ENCODE measurements at regions not wholly inside any gene's neighbourhood (a gene's known extent, or its start where the extent isn't known, plus 50 kb on each side); places are given as distances from the start of the nearest gene placed in this dataset.
"Not testable (repeated sequence)": the region's sequence is repeated elsewhere in the genome, so short reads cannot be mapped to it uniquely, and the experiment has no call there.

DNA sequence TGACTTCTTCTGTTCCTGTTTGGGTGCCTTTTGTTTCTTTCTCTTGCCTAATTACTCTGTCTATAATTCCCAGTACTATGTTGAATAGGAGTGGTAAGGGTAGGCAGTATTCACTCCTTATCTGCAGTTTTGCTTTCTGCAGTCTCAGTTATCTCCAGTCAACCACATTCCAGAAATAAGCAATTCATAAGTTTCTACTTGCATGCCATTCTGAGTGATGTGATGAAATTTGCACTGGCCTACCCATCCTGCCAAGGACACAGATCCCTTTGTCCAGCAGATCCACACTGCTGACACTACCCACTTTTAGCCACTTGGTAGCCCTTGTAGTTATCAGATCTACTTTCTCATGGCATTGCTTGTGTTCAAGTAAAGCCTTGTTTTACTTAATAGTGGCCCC, 971.6 kb upstream of the INTU start:
- H3K36me3 ChIP-seq, result no peaks in the 10 kb centered on the region
- H3K27me3 ChIP-seq, result no peaks in the 10 kb centered on the region
- H3K27ac ChIP-seq, result no peak overlapping the region
- ATAC-seq, result no peak
- peaks cover 0 to 13% (median 0%) of the 10 kb centered on the region in 3 donors for H3K9me3 ChIP-seq
- TF ChIP-seq POLR2A (IDR thresholded peaks at IDR 0.05) (no peak), POLR2AphosphoS5 (IDR thresholded peaks at IDR 0.05) (no peak), EP300 (IDR thresholded peaks at IDR 0.05) (no peak)
- TF ChIP-seq, protein P1, sequence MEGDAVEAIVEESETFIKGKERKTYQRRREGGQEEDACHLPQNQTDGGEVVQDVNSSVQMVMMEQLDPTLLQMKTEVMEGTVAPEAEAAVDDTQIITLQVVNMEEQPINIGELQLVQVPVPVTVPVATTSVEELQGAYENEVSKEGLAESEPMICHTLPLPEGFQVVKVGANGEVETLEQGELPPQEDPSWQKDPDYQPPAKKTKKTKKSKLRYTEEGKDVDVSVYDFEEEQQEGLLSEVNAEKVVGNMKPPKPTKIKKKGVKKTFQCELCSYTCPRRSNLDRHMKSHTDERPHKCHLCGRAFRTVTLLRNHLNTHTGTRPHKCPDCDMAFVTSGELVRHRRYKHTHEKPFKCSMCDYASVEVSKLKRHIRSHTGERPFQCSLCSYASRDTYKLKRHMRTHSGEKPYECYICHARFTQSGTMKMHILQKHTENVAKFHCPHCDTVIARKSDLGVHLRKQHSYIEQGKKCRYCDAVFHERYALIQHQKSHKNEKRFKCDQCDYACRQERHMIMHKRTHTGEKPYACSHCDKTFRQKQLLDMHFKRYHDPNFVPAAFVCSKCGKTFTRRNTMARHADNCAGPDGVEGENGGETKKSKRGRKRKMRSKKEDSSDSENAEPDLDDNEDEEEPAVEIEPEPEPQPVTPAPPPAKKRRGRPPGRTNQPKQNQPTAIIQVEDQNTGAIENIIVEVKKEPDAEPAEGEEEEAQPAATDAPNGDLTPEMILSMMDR (IDR thresholded peaks at IDR 0.05), result no peak
- no peaks in the 10 kb centered on the region for H3K4me1 ChIP-seq
- H3K4me3 ChIP-seq, result no peak overlapping the region

DNA sequence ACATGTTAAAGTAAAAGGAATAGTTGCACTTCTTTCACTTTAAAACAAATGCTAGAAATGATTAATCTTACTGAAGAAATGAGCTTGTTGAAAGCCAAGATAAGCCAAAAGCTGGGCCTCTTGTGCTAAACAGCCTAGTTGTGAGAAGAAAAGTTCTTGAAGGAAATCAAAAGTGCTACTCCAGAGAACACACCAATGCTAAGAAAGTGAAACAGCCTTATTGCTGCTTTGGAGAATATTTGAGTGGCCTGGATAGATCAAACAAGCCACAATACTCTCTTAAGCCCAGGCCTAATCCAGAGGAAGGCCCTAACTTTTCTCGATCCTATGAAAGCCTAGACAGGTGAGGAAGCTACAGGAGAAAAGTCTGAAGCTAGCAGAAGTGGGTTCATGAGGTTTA, 967.9 kb upstream of the INTU start:
- H3K4me1 ChIP-seq, result no peaks in the 10 kb centered on the region
- 75% methylated on average over 1 of the region's 1 CpG; no CpG with 5 or more reads in 1 of the 2 donors for WGBS, 2 donors (ENCODE audit: low coverage in 1 of 2)
- peaks cover 0 to 13% (median 0%) of the 10 kb centered on the region in 3 donors for H3K9me3 ChIP-seq
- no peaks in the 10 kb centered on the region for H3K27me3 ChIP-seq
- no peak for ATAC-seq
- TF ChIP-seq EP300 (IDR thresholded peaks at IDR 0.05), result no peak
- H3K27ac ChIP-seq, result no peak overlapping the region
- H3K4me3 ChIP-seq, result no peak overlapping the region
- no peaks in the 10 kb centered on the region for H3K36me3 ChIP-seq

DNA sequence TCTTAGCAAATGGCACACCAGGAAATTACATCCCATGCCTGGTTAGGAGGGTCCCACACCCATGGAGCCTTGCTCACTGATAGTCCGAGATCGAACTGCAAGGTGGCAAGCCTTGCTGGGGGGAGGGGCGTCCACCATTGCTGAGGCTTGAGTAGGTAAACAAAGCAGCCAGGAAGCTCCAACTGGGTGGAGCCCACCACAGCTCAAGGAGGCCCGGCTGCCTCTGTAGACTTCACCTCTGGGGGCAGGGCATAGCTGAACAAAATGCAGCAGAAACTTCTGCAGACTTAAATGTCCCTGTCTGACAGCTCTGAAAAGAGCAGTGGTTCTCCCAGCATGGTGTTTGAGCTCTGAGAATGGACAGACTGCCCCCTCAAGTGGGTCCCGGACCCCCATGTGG, 962.7 kb upstream of the INTU start:
- not testable (repeated sequence) for H3K4me3 ChIP-seq, H3K9me3 ChIP-seq, H3K36me3 ChIP-seq, H3K27ac ChIP-seq, H3K4me1 ChIP-seq, ATAC-seq, H3K27me3 ChIP-seq
- no CpG with 5 or more reads among the region's 5 CpGs for WGBS, 2 donors (ENCODE audit: low coverage in 1 of 2)

DNA sequence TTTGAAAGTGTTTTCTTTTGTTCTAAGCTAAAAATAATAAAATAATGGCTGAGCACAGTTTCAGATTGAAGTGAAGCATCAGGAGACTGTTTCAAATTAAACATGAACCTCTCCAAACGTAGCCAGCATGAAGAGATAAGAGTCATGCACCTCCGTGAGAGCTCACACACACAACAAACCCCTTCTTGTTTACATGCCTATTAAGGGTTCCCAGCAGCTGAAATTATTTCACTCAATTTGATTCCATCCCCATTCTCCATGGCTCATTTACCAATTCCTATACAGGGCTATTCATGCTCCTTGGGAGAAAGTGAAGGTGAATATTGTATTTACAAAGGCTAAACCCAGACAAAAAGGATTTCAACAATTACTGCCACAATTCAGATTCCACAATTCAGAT, 954.1 kb upstream of the INTU start:
- no peaks in the 10 kb centered on the region for H3K4me1 ChIP-seq
- H3K9me3 ChIP-seq, result no peaks in the 10 kb centered on the region
- 55 to 73% methylated on average over 2 of the region's 2 CpGs for WGBS, 2 donors (ENCODE audit: low coverage in 1 of 2)
- no peak for ATAC-seq
- no peak overlapping the region for H3K4me3 ChIP-seq
- no peak overlapping the region for H3K27ac ChIP-seq
- H3K36me3 ChIP-seq, result no peaks in the 10 kb centered on the region
- H3K27me3 ChIP-seq, result no peaks in the 10 kb centered on the region
- TF ChIP-seq POLR2A (IDR thresholded peaks at IDR 0.05) (no peak), POLR2AphosphoS5 (IDR thresholded peaks at IDR 0.05) (no peak), EP300 (IDR thresholded peaks at IDR 0.05) (no peak)
- TF ChIP-seq, protein P1 (IDR thresholded peaks at IDR 0.05), result no peak

DNA sequence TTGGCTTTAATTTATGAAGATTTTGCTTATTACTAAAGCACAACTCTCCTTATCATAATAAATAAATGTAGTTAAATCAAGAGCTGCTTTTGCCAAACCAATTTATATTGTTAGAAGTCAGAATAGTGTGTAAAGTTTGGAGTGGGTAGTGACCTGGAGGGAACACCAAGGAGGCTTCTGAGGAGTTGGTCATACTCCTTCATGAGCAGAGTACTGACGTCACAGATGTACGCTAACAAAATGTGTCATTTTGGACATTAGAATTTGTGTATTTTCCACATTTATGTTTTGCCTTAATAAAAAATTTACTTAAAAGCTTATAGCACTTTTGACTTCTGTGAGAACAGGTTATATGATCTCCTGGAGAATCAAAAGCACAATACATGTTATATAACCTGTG, 953.5 kb upstream of the INTU start:
- no peak for ATAC-seq
- Histone ChIP-seq H3K36me3 (no peaks in the 10 kb centered on the region), H3K4me3 (no peak overlapping the region), H3K27me3 (no peaks in the 10 kb centered on the region), H3K4me1 (no peaks in the 10 kb centered on the region), H3K9me3 (no peaks in the 10 kb centered on the region), H3K27ac (no peak overlapping the region)
- 55 to 71% methylated on average over 2 of the region's 2 CpGs for WGBS, 2 donors (ENCODE audit: low coverage in 1 of 2)
- TF ChIP-seq EP300 (IDR thresholded peaks at IDR 0.05), result no peak
- TF ChIP-seq POLR2AphosphoS5 (IDR thresholded peaks at IDR 0.05), result no peak
- TF ChIP-seq, protein P1 (IDR thresholded peaks at IDR 0.05), result no peak
- TF ChIP-seq POLR2A (IDR thresholded peaks at IDR 0.05), result no peak

DNA sequence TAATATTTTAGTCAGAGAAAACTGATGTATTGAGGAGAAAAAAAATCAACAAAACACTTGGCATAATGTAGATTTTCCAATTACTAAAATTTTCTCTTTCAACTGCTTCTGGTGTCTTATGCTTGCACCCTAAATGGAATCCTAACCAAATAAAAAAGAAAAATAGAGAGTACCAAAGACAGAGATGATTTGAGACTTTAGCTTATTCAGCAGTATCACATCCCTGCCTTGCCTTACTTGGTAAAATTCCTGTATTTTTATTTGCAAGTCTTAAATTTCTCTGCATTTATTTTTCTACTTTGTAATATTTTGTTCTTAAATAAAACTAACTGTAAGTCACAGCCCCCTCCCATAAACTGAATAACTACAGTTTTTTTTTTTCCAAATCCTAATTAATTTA, 950.5 kb upstream of the INTU start:
- no peak for ATAC-seq
- Histone ChIP-seq H3K4me3 (no peak overlapping the region), H3K27ac (no peak overlapping the region), H3K27me3 (no peaks in the 10 kb centered on the region), H3K9me3 (no peaks in the 10 kb centered on the region), H3K36me3 (no peaks in the 10 kb centered on the region), H3K4me1 (no peaks in the 10 kb centered on the region)
- TF ChIP-seq, protein P1 (IDR thresholded peaks at IDR 0.05), result no peak
- TF ChIP-seq POLR2A (IDR thresholded peaks at IDR 0.05), result no peak
- TF ChIP-seq EP300 (IDR thresholded peaks at IDR 0.05), result no peak
- no peak for TF ChIP-seq POLR2AphosphoS5 (IDR thresholded peaks at IDR 0.05)
